Ectodermal cell (in vitro differentiated cells): ENCODE measurements at regions not wholly inside any gene's neighbourhood (a gene's known extent, or its start where the extent isn't known, plus 50 kb on each side); places are given as distances from the start of the nearest gene placed in this dataset.

Experiments
- H3K27ac ChIP-seq: 2 replicates; pipeline ENCODE4 v1.7.0; 2013; ENCODE audit warnings: mild to moderate bottlenecking, low read depth, low read length; ENCODE audit not compliant: insufficient read depth, poor library complexity, severe bottlenecking
- H3K27me3 ChIP-seq: 2 replicates; pipeline ENCODE4 v1.7.0; 2013; ENCODE audit warnings: mild to moderate bottlenecking, low read length; ENCODE audit not compliant: insufficient read depth, control insufficient read depth, poor library complexity, severe bottlenecking
- H3K36me3 ChIP-seq: one replicate; pipeline ENCODE4 v1.7.0; 2013; ENCODE audit warnings: low read length; ENCODE audit not compliant: control insufficient read depth, insufficient read depth
- H3K4me1 ChIP-seq: one replicate; pipeline ENCODE4 v1.7.0; 2013; ENCODE audit warnings: low read length; ENCODE audit not compliant: control insufficient read depth, insufficient read depth
- H3K4me3 ChIP-seq: 2 replicates; pipeline ENCODE4 v1.7.0; 2013; ENCODE audit warnings: low read depth, low read length, control low read depth; ENCODE audit not compliant: insufficient read depth
- H3K9me3 ChIP-seq: 2 replicates; pipeline ENCODE4 v1.7.0; 2013; ENCODE audit warnings: mild to moderate bottlenecking, low read length, moderate library complexity; ENCODE audit not compliant: control insufficient read depth
- WGBS, 2 experiments: methylation state at CpG; one replicate each; pipeline ENCODE4 v1.1.7; 2013; ENCODE audit warnings: missing lambda C conversion rate in 2 of 2; 5-methylcytosine and 5-hydroxymethylcytosine counted together

GRCh38 chr10:10873289-10873688 is 144.4 kb upstream of the CELF2 start:
- 96 to 100% methylated on average over 4 of the region's 4 CpGs for WGBS, 2 experiments
- no peaks in the 10 kb centered on the region for H3K9me3 ChIP-seq
- no peak overlapping the region for H3K27ac ChIP-seq
- H3K36me3 ChIP-seq = no peaks in the 10 kb centered on the region
- peaks cover 12% of the 10 kb centered on the region for H3K4me1 ChIP-seq
- no peaks in the 10 kb centered on the region for H3K27me3 ChIP-seq
- H3K4me3 ChIP-seq = no peak overlapping the region

DNA sequence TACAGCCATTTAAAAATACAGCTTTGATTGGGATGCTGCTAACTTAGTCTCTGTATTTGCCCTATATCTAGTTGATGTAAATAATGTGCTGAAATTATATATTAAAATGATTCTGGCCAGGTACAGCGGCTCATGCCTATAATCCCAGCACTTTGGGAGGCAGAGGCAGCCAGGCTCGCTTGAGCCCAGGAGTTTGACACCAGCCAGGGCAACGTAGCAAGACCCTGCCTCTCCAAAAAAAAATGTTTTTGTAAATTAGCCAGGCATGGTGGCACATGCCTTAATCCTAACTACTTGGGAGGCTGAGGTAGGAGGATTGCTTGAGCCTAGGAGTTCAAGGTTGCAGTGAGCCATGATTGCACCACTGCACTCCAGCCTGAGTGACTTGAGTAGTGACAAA is 143.8 kb upstream of the CELF2 start:
- H3K4me3 ChIP-seq = no peak overlapping the region
- no peaks in the 10 kb centered on the region for H3K9me3 ChIP-seq
- no peak overlapping the region for H3K27ac ChIP-seq
- WGBS, 2 experiments = 97 to 98% methylated on average over 3 of the region's 3 CpGs
- H3K27me3 ChIP-seq = no peaks in the 10 kb centered on the region
- no peaks in the 10 kb centered on the region for H3K36me3 ChIP-seq
- peaks cover 12% of the 10 kb centered on the region for H3K4me1 ChIP-seq

DNA sequence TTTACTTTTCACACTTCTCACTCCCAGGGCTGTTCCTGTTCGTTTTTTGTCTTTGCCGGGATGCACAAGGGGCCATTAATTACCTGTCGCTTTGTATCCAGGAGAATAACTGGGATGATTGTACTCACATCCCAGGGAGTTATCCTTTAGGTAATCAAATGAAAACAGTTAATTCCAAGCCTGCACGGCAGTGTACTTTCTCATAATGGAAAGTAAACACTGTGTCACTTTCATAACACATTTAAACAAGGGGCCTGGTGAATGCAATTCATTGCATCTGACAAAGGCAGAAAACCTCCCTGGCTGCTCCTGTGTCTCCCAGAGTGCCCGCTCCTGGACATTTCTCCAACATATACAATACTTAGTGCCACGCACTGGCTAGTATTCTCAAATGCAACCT is 138.7 kb upstream of the CELF2 start:
- no peaks in the 10 kb centered on the region for H3K36me3 ChIP-seq
- H3K27me3 ChIP-seq = no peaks in the 10 kb centered on the region
- WGBS, 2 experiments = 90 to 92% methylated on average over 6 of the region's 6 CpGs
- no peak overlapping the region for H3K27ac ChIP-seq
- H3K4me1 ChIP-seq = no peaks in the 10 kb centered on the region
- no peaks in the 10 kb centered on the region for H3K9me3 ChIP-seq
- no peak overlapping the region for H3K4me3 ChIP-seq

DNA sequence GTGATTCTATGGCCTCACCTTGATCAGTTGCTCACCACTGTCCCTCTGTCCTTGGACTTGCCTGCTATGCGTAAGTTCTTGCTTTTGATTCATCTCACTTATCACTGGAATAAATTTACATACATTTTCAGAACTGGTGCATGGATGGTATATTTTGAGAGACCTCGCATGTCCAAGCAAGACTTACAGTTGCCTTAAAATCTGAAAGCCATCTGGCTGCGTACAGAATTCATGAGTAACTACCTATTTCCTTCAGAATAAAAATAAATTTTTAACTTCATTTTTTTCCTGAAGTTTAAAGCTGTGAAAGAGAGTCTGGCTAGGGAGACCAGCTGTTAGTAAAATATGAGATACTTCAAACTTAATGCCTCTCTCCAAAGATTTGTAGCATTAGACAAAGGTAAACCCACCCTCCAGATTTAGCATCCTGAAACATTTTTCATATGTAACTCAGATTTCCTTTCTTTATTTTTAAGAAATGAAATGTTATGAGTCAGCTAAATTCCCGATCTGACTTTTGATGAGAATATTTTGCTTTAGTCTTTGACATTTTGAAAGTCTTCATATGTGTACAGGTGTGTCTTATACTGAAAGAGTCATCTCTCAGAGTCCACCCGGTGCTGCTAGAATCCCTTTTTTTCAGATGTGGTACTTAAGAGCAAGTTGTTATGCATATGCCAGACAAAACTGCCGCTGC is 136.4 kb upstream of the CELF2 start:
- no peak overlapping the region for H3K4me3 ChIP-seq
- WGBS, 2 experiments = 92 to 97% methylated on average over 6 of the region's 6 CpGs
- no peak overlapping the region for H3K27ac ChIP-seq
- H3K4me1 ChIP-seq = no peaks in the 10 kb centered on the region
- no peaks in the 10 kb centered on the region for H3K9me3 ChIP-seq
- no peaks in the 10 kb centered on the region for H3K27me3 ChIP-seq
- H3K36me3 ChIP-seq = no peaks in the 10 kb centered on the region

DNA sequence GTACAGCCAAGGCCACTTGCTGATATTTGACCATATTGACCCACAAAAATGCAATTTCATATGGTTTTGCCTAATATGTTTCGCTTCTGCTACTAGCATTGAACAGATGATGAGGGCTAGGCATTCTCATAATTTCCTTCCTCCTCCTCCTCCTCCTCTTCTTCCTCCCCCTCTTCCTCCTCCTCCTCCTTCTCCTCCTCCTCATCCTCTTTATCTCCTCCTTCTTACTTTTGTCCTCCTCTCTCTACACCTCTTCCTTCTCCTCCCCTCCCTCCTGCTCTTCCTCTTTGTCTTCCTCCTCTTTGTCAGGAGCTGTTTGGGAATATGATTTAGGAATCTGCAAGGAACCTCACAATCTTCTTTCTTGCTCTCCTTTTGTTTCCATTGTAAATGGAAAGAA is 133.9 kb upstream of the CELF2 start:
- Histone ChIP-seq H3K9me3 (no peaks in the 10 kb centered on the region), H3K27ac (no peak overlapping the region), H3K27me3 (no peaks in the 10 kb centered on the region), H3K4me3 (no peak overlapping the region), H3K36me3 (no peaks in the 10 kb centered on the region), H3K4me1 (no peaks in the 10 kb centered on the region)
- 92 to 100% methylated on average over 1 of the region's 1 CpG for WGBS, 2 experiments

GRCh38 chr10:10886861-10887531 is 130.7 kb upstream of the CELF2 start:
- no peak overlapping the region for H3K27ac ChIP-seq
- H3K27me3 ChIP-seq = no peaks in the 10 kb centered on the region
- no peaks in the 10 kb centered on the region for H3K4me1 ChIP-seq
- no peaks in the 10 kb centered on the region for H3K36me3 ChIP-seq
- no peaks in the 10 kb centered on the region for H3K9me3 ChIP-seq
- WGBS, 2 experiments = 93% methylated on average over 9 of the region's 9 CpGs
- no peak overlapping the region for H3K4me3 ChIP-seq

GRCh38 chr10:10891124-10892082 is 126.3 kb upstream of the CELF2 start:
- H3K36me3 ChIP-seq = no peaks in the 10 kb centered on the region
- 90 to 93% methylated on average over 10 of the region's 10 CpGs for WGBS, 2 experiments
- no peaks in the 10 kb centered on the region for H3K4me1 ChIP-seq
- H3K9me3 ChIP-seq = no peaks in the 10 kb centered on the region
- H3K27ac ChIP-seq = no peak overlapping the region
- H3K27me3 ChIP-seq = no peaks in the 10 kb centered on the region
- no peak overlapping the region for H3K4me3 ChIP-seq

- Histone ChIP-seq H3K27ac (no peak overlapping the region), H3K27me3 (no peaks in the 10 kb centered on the region), H3K4me1 (no peaks in the 10 kb centered on the region), H3K36me3 (no peaks in the 10 kb centered on the region), H3K9me3 (no peaks in the 10 kb centered on the region), H3K4me3 (no peak overlapping the region)
- WGBS, 2 experiments = 94 to 98% methylated on average over 3 of the region's 3 CpGs
Observed at GRCh38 chr10:10892290-10892875, 125.3 kb upstream of the CELF2 start.

DNA sequence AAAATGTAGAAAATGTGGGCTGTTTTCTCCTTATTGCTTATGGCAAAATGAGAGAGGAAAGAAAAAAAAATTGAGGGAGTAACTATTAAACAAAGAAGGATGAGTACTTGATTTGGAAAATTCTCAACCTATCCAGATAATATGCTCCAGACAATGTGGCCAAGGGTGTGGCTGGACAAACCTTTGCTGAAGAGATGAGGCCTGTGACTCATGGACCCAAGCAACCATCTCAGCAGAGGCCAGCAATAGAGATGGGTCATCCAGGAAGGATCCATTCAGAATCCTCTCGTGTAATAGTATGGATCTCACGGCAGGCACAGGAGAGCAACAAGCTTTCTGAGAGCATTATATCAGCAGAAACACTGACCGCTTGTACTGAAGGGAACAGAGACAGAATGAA is 120.3 kb upstream of the CELF2 start:
- 92% methylated on average over 3 of the region's 3 CpGs for WGBS, 2 experiments
- Histone ChIP-seq H3K36me3 (no peaks in the 10 kb centered on the region), H3K4me1 (no peaks in the 10 kb centered on the region), H3K4me3 (no peak overlapping the region), H3K9me3 (no peaks in the 10 kb centered on the region), H3K27me3 (no peaks in the 10 kb centered on the region), H3K27ac (no peak overlapping the region)

- WGBS, 2 experiments = 80 to 82% methylated on average over 2 of the region's 3 CpGs
- Histone ChIP-seq H3K27ac (no peak overlapping the region), H3K36me3 (no peaks in the 10 kb centered on the region), H3K27me3 (no peaks in the 10 kb centered on the region), H3K4me3 (no peak overlapping the region), H3K9me3 (no peaks in the 10 kb centered on the region), H3K4me1 (no peaks in the 10 kb centered on the region)
Observed at GRCh38 chr10:10901906-10902305, 115.8 kb upstream of the CELF2 start.
